Tibial artery (tissue), 4 donors: ENCODE measurements at regions not wholly inside any gene's neighbourhood (a gene's known extent, or its start where the extent isn't known, plus 50 kb on each side); places are given as distances from the start of the nearest gene placed in this dataset.

Source experiments
- DNase-seq, 2 donors: peaks; one replicate each; pipeline ENCODE4 v3.0.0-alpha.2; 2019
- H3K27ac ChIP-seq, 2 donors: fragments of 200-600 bp; sonication (generic) in 1 of 2; 1 replicate in 1 of 2; 2 replicates in 1 of 2; pipeline ENCODE4 v1.5.1; 2018 to 2019; ENCODE audit warnings: mild to moderate bottlenecking in 1 of 2
- H3K27me3 ChIP-seq, 2 donors: fragments of 200-600 bp; sonication (generic) in 1 of 2; one replicate each; pipeline versions ENCODE4 v1.5.1 to v1.6.0; 2016 to 2019
- H3K36me3 ChIP-seq, 3 donors: fragments of 200-600 bp; sonication (generic) in 2 of 3; one replicate each; pipeline ENCODE4 v1.5.1; 2016 to 2019; ENCODE audit warnings: mild to moderate bottlenecking in 2 of 3
- H3K4me1 ChIP-seq, 4 donors: fragments of 200-600 bp; sonication (generic) in 2 of 4; 1 replicate in 3 of 4; 2 replicates in 1 of 4; pipeline ENCODE4 v1.5.1; 2016 to 2019
- H3K4me3 ChIP-seq, 2 donors: fragments of 200-600 bp; sonication (generic) in 1 of 2; 1 replicate in 1 of 2; 2 replicates in 1 of 2; pipeline ENCODE4 v1.5.1; 2018 to 2019; ENCODE audit warnings: mild to moderate bottlenecking in 2 of 2
- H3K9me3 ChIP-seq, 3 donors: fragments of 200-600 bp; sonication (generic) in 1 of 3; one replicate each; pipeline ENCODE4 v1.5.1; 2016 to 2019
- intact Hi-C: fragments of 100-400 bp; cut with DNase I; formaldehyde crosslinking; loops from one replicate; pipeline ENCODE4 v1.15.0; 2023; ENCODE audit warnings: low total_unique reads
- TF ChIP-seq, protein P1 (sequence below), 2 experiments: fragments of 200-600 bp in 1 of 2; fragments of 450-650 bp in 1 of 2; IDR thresholded peaks; one replicate each; pipeline ENCODE4 v1.5.1; 2017 to 2019; ENCODE audit warnings: antibody characterized with exemption in 2 of 2, mild to moderate bottlenecking in 1 of 2, moderate library complexity in 1 of 2

DNA sequence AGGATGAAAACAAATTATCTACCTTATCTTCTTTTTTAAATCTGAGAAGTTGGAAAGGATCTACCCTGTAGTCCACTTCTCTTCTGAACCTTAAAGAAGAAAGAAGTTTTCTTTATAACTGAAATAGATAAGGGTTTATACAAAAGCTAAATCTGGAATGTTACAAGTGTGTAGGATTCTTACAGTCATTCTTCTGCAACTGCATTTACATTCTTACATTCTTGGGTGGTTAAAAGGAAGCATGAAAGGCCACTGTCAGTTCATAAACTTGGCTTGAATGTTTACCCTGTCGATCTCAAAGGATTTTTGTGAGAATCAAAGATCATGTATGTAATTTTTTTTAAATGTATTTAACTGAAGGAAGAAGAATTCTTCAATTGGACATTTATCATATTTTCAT lies 142.1 kb upstream of the BRINP3 start:
- intact Hi-C loops: no loop called here

DNA sequence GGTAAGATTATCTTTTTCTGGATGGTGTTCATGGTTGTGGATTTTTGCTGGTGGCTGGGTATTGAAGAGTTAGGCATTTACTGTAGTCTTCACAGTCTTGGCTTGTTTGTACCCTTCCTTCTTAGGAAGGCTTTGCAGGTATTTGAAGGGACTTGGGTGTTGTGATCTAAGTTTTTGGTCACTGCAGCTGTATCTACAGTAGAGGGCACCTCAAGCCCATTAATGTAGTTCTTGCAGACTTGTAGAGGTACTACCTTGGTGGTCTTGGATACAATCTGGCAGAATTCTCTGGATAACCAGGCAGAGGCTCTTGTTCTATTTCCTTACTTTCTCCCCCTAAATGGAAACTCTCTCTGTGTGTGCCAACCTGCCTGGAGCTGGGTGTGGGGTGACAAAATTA lies 155.8 kb upstream of the BRINP3 start:
- Histone ChIP-seq H3K36me3 (no peaks in the 10 kb centered on the region), H3K9me3 (no peaks in the 10 kb centered on the region), H3K27me3 (no peaks in the 10 kb centered on the region), H3K4me1 (no peaks in the 10 kb centered on the region), H3K4me3 (no peak overlapping the region), H3K27ac (no peak overlapping the region)
- intact Hi-C loops: no loop called here
- TF ChIP-seq, protein P1, sequence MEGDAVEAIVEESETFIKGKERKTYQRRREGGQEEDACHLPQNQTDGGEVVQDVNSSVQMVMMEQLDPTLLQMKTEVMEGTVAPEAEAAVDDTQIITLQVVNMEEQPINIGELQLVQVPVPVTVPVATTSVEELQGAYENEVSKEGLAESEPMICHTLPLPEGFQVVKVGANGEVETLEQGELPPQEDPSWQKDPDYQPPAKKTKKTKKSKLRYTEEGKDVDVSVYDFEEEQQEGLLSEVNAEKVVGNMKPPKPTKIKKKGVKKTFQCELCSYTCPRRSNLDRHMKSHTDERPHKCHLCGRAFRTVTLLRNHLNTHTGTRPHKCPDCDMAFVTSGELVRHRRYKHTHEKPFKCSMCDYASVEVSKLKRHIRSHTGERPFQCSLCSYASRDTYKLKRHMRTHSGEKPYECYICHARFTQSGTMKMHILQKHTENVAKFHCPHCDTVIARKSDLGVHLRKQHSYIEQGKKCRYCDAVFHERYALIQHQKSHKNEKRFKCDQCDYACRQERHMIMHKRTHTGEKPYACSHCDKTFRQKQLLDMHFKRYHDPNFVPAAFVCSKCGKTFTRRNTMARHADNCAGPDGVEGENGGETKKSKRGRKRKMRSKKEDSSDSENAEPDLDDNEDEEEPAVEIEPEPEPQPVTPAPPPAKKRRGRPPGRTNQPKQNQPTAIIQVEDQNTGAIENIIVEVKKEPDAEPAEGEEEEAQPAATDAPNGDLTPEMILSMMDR (IDR thresholded peaks at IDR 0.05): no peak
- DNase-seq: no peak

More for the DNA sequence above, 142.1 kb upstream of the BRINP3 start:
- TF ChIP-seq, protein P1 (IDR thresholded peaks at IDR 0.05): no peak
- H3K4me3 ChIP-seq: no peak overlapping the region
- no peaks in the 10 kb centered on the region for H3K4me1 ChIP-seq
- DNase-seq: no peak
- H3K27me3 ChIP-seq: no peaks in the 10 kb centered on the region
- H3K27ac ChIP-seq: no peak overlapping the region
- no peaks in the 10 kb centered on the region for H3K36me3 ChIP-seq
- no peaks in the 10 kb centered on the region for H3K9me3 ChIP-seq

DNA sequence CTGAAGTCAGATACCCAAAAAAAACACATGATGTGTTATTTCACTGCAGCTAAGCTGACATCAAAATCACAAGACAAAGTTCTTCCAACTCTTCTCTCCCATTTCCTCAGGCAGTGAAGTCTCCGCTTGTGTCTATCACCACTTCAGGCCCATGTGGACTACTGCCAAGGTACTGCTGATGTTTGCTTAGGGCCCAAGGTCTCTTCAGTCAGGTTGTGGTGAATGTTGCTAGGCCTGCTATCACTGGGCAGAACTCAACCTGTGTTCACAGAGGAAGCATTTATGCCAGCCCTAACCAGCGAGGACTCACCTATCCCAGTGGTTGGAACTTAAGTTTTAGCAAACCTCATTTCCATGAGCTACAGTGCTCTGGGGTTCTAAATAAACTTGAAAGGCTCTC lies 156.5 kb upstream of the BRINP3 start:
- Histone ChIP-seq H3K9me3 (no peaks in the 10 kb centered on the region), H3K27me3 (no peaks in the 10 kb centered on the region), H3K4me1 (no peaks in the 10 kb centered on the region), H3K4me3 (no peak overlapping the region), H3K27ac (no peak overlapping the region), H3K36me3 (no peaks in the 10 kb centered on the region)
- TF ChIP-seq, protein P1 (IDR thresholded peaks at IDR 0.05): no peak
- DNase-seq: no peak
- intact Hi-C loops: no loop called here

DNA sequence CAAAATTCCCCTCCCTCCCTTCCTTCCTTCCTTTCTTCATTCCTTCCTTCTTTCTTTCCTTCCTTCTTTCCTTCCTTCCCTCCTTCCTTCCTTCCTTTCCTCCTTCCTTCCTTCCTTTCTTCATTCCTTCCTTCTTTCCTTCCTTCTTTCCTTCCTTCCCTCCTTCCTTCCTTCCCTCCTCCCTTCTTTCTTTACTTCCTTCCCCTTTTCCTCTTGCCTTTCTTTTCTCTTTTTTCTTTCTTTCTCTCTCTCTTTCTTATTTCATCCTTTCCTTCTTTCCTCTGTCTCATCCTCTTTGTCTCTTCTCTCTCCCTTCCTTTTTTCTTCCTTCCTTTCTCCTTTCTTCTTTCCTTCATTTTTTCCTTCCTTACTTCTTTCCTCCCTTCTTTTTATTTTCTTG lies 171.9 kb upstream of the BRINP3 start:
- no peaks in the 10 kb centered on the region for H3K27me3 ChIP-seq
- H3K9me3 ChIP-seq: no peaks in the 10 kb centered on the region
- no peaks in the 10 kb centered on the region for H3K4me1 ChIP-seq
- TF ChIP-seq, protein P1 (IDR thresholded peaks at IDR 0.05): no peak
- intact Hi-C loops: no loop called here
- H3K36me3 ChIP-seq: no peaks in the 10 kb centered on the region
- no peak overlapping the region for H3K27ac ChIP-seq
- no peak for DNase-seq
- no peak overlapping the region for H3K4me3 ChIP-seq

DNA sequence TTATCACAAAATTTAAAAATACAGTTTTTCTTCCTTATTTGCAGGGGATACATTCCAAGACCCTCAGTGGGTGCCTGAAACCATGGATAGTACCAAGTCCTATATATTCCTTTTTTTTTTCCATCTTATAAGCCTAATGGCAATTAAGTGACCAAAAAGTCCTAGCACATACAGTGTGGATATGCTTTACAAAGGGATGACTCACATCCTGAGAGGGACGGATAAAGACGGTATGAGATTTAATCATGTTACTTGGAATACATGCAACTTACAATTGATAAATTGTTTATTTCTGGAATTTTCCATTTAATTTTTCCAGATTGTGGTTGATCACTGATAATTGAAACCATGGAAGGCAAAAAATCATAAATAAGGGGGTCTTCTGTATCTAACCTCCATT lies 181.2 kb upstream of the BRINP3 start:
- Histone ChIP-seq H3K27ac (no peak overlapping the region), H3K4me3 (no peak overlapping the region), H3K36me3 (no peaks in the 10 kb centered on the region), H3K9me3 (no peaks in the 10 kb centered on the region), H3K27me3 (no peaks in the 10 kb centered on the region), H3K4me1 (no peaks in the 10 kb centered on the region)
- DNase-seq: no peak
- intact Hi-C loops: no loop called here
- TF ChIP-seq, protein P1 (IDR thresholded peaks at IDR 0.05): no peak

DNA sequence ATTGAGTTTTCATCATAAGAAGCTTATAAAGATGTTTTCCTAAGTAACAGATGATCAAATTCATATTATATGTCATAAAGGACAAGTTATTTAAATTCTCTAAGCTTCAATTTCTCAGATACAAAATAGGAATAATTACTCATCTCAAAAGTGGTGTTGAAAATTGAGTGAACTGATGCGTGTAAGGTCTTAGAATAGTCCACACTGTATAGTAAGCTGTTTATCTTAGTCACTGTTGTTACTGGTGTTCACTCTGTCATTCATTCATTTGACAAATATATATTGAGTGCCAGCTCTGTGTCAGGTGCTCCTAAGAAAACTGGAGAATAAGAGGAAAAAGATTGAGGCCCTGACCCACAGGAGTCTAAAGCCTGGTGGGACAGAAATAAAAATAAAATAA lies 186.3 kb upstream of the BRINP3 start:
- no peak overlapping the region for H3K4me3 ChIP-seq
- no peak overlapping the region for H3K27ac ChIP-seq
- H3K36me3 ChIP-seq: no peaks in the 10 kb centered on the region
- no peaks in the 10 kb centered on the region for H3K9me3 ChIP-seq
- no peaks in the 10 kb centered on the region for H3K4me1 ChIP-seq
- TF ChIP-seq, protein P1 (IDR thresholded peaks at IDR 0.05): no peak
- H3K27me3 ChIP-seq: no peaks in the 10 kb centered on the region
- DNase-seq: no peak
- intact Hi-C loops: no loop called here
